Tibial nerve (tissue), 4 donors: ENCODE measurements at regions not wholly inside any gene's neighbourhood (a gene's known extent, or its start where the extent isn't known, plus 50 kb on each side); places are given as distances from the start of the nearest gene placed in this dataset.

Source experiments
- EP300 ChIP-seq, 2 donors: sonication (generic); formaldehyde crosslinking; IDR thresholded peaks; one replicate each; pipeline ENCODE4 v1.6.1; 2017; ENCODE audit warnings: antibody characterized with exemption in 2 of 2, mild to moderate bottlenecking in 1 of 2
- POLR2A ChIP-seq, 2 donors: fragments of 450-650 bp; IDR thresholded peaks; one replicate each; pipeline ENCODE4 v1.6.1; 2017; ENCODE audit warnings: antibody characterized with exemption in 2 of 2, mild to moderate bottlenecking in 2 of 2, moderate library complexity in 2 of 2
- TF ChIP-seq, protein P1 (sequence below), 5 experiments: fragments of 200-600 bp in 3 of 5; fragments of 450-650 bp in 2 of 5; sonication (generic) in 3 of 5; IDR thresholded peaks; one replicate each; pipeline ENCODE4 v1.5.1; 2016 to 2019; ENCODE audit warnings: antibody characterized with exemption in 5 of 5, mild to moderate bottlenecking in 3 of 5, moderate library complexity in 2 of 5

DNA sequence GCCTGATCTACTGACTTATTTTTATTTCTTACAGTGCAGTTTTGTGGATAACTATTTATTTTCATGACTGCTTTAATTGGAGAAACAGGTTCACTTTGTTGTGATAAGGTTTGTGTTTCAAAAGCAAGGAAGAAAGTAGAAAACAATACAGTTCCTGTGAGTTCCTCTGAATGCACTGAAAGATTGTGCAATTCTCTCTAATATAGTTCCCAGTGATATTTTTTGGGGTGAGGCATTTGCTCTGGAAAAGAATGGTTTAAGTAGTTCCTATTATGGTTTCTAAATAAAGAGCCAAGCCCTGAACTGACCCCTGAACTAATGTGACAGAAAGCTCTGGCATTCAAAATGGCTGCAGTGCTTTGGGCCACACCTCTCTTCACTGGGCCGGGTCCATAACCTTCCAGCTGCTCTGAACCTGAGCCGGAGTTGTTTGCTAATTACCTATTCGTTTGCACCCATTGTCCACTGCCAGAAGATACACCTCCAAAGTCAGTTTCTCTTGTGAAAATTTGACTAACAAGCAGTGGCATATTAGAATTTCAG, 56.6 kb upstream of the VTCN1 start:
- TF ChIP-seq EP300 (IDR thresholded peaks at IDR 0.05) (no peak), POLR2A (IDR thresholded peaks at IDR 0.05) (no peak)
- TF ChIP-seq, protein P1, sequence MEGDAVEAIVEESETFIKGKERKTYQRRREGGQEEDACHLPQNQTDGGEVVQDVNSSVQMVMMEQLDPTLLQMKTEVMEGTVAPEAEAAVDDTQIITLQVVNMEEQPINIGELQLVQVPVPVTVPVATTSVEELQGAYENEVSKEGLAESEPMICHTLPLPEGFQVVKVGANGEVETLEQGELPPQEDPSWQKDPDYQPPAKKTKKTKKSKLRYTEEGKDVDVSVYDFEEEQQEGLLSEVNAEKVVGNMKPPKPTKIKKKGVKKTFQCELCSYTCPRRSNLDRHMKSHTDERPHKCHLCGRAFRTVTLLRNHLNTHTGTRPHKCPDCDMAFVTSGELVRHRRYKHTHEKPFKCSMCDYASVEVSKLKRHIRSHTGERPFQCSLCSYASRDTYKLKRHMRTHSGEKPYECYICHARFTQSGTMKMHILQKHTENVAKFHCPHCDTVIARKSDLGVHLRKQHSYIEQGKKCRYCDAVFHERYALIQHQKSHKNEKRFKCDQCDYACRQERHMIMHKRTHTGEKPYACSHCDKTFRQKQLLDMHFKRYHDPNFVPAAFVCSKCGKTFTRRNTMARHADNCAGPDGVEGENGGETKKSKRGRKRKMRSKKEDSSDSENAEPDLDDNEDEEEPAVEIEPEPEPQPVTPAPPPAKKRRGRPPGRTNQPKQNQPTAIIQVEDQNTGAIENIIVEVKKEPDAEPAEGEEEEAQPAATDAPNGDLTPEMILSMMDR (IDR thresholded peaks at IDR 0.05): no peak
